ENCODE measurements at regions not wholly inside any gene's neighbourhood (a gene's known extent, or its start where the extent isn't known, plus 50 kb on each side); places are given as distances from the start of the nearest gene placed in this dataset.

- H3K4me1 ChIP-seq (ENCODE audit: control insufficient read depth, insufficient read depth, low read length): peaks cover 14% of the 10 kb centered on the region
- RAD21 ChIA-PET (ENCODE audit: unreplicated experiment): interaction anchor here (1.0 to 1.2 kb wide), 3 partner anchors 9 to 44 kb away, joined by 3 to 4 read pairs (median 3); no protein-coding TSS in a partner anchor
- no peak overlapping the region for H3K27ac ChIP-seq (ENCODE audit: control insufficient read depth, insufficient read depth)
- FAIRE-seq: no peak
- H3K9me3 ChIP-seq (replicated peaks; ENCODE audit: control insufficient read depth, insufficient read depth, low read length): no peaks in the 10 kb centered on the region; the same call in 2 of the 3 replicates
- SMC1A ChIA-PET (ENCODE audit: uncharacterized antibody, unreplicated experiment): interaction anchor here (0.9 to 1.0 kb wide), 2 partner anchors 9 to 19 kb away, joined by 3 to 4 read pairs; no protein-coding TSS in a partner anchor
- no peak for DNase-seq (ENCODE audit: low read depth, low spot score)
- no peak overlapping the region for H3K4me2 ChIP-seq (ENCODE audit: control insufficient read depth, insufficient read depth)
- H3K4me3 ChIP-seq: no peak overlapping the region
- WGBS (ENCODE audit: insufficient coverage, insufficient replicate concordance, low lambda C conversion rate, missing lambda C conversion rate): 55% methylated on average over 7 of the region's 7 CpGs
- in situ Hi-C loops (cut with MboI) (no loop called here), intact Hi-C loops (cut with micrococcal nuclease; ENCODE audit: unreplicated experiment) (no loop called here)
- BruUV-seq (replicated peaks): no TSS peak
- CTCF ChIA-PET: interaction anchor here (0.7 to 1.1 kb wide), 3 partner anchors 9 to 198 kb away, joined by 3 to 4 read pairs (median 4); no protein-coding TSS in a partner anchor
- no peaks in the 10 kb centered on the region for H3K36me3 ChIP-seq (ENCODE audit: control insufficient read depth in 2 of 2, insufficient read depth in 2 of 2, low read length in 1 of 2)
- no peak overlapping the region for H3K9ac ChIP-seq (ENCODE audit: control insufficient read depth, insufficient read depth, low read length)
- no peaks in the 10 kb centered on the region for H3K79me2 ChIP-seq (ENCODE audit: control insufficient read depth, insufficient read depth, low read length)
- H3K27me3 ChIP-seq (replicated peaks in 1 of 2; ENCODE audit: control insufficient read depth in 2 of 2, insufficient read depth in 2 of 2, low read length in 1 of 2): no peaks in the 10 kb centered on the region
- peak; percentile 33 for ATAC-seq
- H2AFZ ChIP-seq (ENCODE audit: control insufficient read depth, low read depth, low read length): no peak overlapping the region
- H4K20me1 ChIP-seq (ENCODE audit: control insufficient read depth, insufficient read depth): no peaks in the 10 kb centered on the region
- POLR2A ChIA-PET: interaction anchor here (1.3 kb wide), 1 partner anchor 10 kb away, joined by 4 read pairs; no protein-coding TSS in a partner anchor
- TF ChIP-seq HDAC6 (IDR thresholded peaks at IDR 0.05; ENCODE audit: unreplicated experiment) (no peak), TCF12 (IDR thresholded peaks at IDR 0.05; ENCODE audit: low read depth, low read length) (no peak), IRF4 (IDR thresholded peaks at IDR 0.05; ENCODE audit: low read depth, low read length) (no peak), NKRF (conservative IDR thresholded peaks at IDR 0.05) (no peak), TARDBP (IDR thresholded peaks at IDR 0.05; ENCODE audit: borderline replicate concordance) (no peak), ZNF687 (IDR thresholded peaks at IDR 0.05) (no peak), FOS (IDR thresholded peaks at IDR 0.05; ENCODE audit: borderline replicate concordance, extremely low read depth, insufficient read length) (no peak), SKIL (IDR thresholded peaks at IDR 0.05; ENCODE audit: low read depth, poor library complexity, severe bottlenecking) (no peak), MXI1 (IDR thresholded peaks at IDR 0.05; ENCODE audit: low read depth, low read length) (no peak), SREBF2 (IDR thresholded peaks at IDR 0.05; ENCODE audit: low read length) (no peak), ZBTB4 (CRISPR knock-in tag; IDR thresholded peaks at IDR 0.05) (no peak), ASH2L (IDR thresholded peaks at IDR 0.05; ENCODE audit: borderline replicate concordance, low read depth) (no peak), YY1 (IDR thresholded peaks at IDR 0.05; ENCODE audit: low read depth, low read length) (no peak)
Measured at GRCh38 chr13:30846866-30847265, 59.2 kb upstream of the MEDAG start.

Data from GM12878 (cell line).